Glutamatergic neuron (in vitro differentiated cells): ENCODE measurements at regions not wholly inside any gene's neighbourhood (a gene's known extent, or its start where the extent isn't known, plus 50 kb on each side); places are given as distances from the start of the nearest gene placed in this dataset.

Experiments
- DNase-seq: peaks from one replicate; pipeline ENCODE4 v3.0.0; 2022
- H3K27ac Mint-ChIP-seq: one replicate; pipeline ENCODE4 v1.8.0; 2020; ENCODE audit warnings: mild to moderate bottlenecking, mixed read lengths, inconsistent platforms; ENCODE audit not compliant: unreplicated experiment
- H3K27me3 Mint-ChIP-seq: one replicate; pipeline ENCODE4 v1.8.0; 2020; ENCODE audit warnings: mild to moderate bottlenecking, moderate library complexity, mixed read lengths, inconsistent platforms; ENCODE audit not compliant: unreplicated experiment
- H3K36me3 Mint-ChIP-seq: one replicate; pipeline ENCODE4 v1.8.0; 2020; ENCODE audit warnings: mild to moderate bottlenecking, mixed read lengths, inconsistent platforms; ENCODE audit not compliant: unreplicated experiment
- H3K4me1 Mint-ChIP-seq: one replicate; pipeline ENCODE4 v1.8.0; 2020; ENCODE audit warnings: mild to moderate bottlenecking, low read depth, mixed read lengths, inconsistent platforms; ENCODE audit not compliant: unreplicated experiment
- H3K4me3 Mint-ChIP-seq: one replicate; pipeline ENCODE4 v1.8.0; 2020; ENCODE audit warnings: mild to moderate bottlenecking, mixed read lengths, inconsistent platforms; ENCODE audit not compliant: unreplicated experiment
- H3K9me3 Mint-ChIP-seq: one replicate; pipeline ENCODE4 v1.8.0; 2020; ENCODE audit warnings: mild to moderate bottlenecking, moderate library complexity, mixed read lengths, inconsistent platforms; ENCODE audit not compliant: unreplicated experiment
- TF ChIP-seq, protein P1 (sequence below): fragments of 200-600 bp; sonication (generic); IDR thresholded peaks from one replicate; pipeline ENCODE4 v1.5.0; 2021; ENCODE audit not compliant: partially characterized antibody, unreplicated experiment

DNA sequence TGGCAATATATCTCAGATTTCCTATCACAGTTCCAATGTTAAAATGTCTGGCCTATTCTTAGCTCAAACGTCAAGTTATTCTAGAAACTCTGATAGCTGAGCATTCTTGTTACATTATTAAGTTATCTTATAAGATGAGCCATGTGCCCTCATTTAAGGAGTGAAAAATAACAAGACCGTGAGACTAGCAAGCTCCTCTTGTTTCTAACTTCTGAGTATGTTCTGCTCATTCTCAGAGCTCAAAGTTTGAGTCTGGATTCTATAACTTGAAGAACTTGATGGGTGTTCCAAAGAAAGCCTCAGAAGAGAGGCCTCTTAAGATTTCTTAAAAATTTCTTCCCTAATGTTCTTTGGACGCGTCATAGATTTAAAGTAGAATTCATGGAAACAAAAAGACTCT lies 215.2 kb downstream of the HTR7 start:
- no peak for DNase-seq
- no peaks in the 10 kb centered on the region for H3K36me3 Mint-ChIP-seq
- TF ChIP-seq, protein P1, sequence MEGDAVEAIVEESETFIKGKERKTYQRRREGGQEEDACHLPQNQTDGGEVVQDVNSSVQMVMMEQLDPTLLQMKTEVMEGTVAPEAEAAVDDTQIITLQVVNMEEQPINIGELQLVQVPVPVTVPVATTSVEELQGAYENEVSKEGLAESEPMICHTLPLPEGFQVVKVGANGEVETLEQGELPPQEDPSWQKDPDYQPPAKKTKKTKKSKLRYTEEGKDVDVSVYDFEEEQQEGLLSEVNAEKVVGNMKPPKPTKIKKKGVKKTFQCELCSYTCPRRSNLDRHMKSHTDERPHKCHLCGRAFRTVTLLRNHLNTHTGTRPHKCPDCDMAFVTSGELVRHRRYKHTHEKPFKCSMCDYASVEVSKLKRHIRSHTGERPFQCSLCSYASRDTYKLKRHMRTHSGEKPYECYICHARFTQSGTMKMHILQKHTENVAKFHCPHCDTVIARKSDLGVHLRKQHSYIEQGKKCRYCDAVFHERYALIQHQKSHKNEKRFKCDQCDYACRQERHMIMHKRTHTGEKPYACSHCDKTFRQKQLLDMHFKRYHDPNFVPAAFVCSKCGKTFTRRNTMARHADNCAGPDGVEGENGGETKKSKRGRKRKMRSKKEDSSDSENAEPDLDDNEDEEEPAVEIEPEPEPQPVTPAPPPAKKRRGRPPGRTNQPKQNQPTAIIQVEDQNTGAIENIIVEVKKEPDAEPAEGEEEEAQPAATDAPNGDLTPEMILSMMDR: no peak
- no peaks in the 10 kb centered on the region for H3K9me3 Mint-ChIP-seq
- no peaks in the 10 kb centered on the region for H3K27me3 Mint-ChIP-seq
- no peak overlapping the region for H3K27ac Mint-ChIP-seq
- H3K4me3 Mint-ChIP-seq: no peak overlapping the region
- peaks cover 7% of the 10 kb centered on the region for H3K4me1 Mint-ChIP-seq

DNA sequence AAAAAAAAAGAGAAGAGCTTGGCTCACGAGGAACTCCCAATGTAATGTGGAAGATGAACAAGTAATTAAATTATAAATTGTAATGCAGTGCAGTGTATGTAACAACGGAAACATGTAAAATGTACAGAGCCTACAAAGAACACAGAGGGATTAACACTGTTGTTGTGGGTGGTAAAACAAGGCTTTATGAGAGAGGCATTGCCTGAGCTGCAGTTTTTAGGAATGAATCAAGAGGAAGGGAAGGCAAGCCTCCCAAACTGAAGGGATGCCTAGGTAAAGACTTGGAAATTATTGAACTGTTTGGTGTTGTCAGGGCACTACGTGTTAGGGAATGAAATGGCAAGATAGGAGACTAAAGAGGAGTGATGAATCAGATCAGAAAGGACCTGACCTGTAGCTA lies 213.7 kb downstream of the HTR7 start:
- DNase-seq: no peak
- H3K4me3 Mint-ChIP-seq: no peak overlapping the region
- TF ChIP-seq, protein P1: no peak
- H3K27me3 Mint-ChIP-seq: no peaks in the 10 kb centered on the region
- H3K4me1 Mint-ChIP-seq: peaks cover 7% of the 10 kb centered on the region
- H3K36me3 Mint-ChIP-seq: no peaks in the 10 kb centered on the region
- no peak overlapping the region for H3K27ac Mint-ChIP-seq
- no peaks in the 10 kb centered on the region for H3K9me3 Mint-ChIP-seq

DNA sequence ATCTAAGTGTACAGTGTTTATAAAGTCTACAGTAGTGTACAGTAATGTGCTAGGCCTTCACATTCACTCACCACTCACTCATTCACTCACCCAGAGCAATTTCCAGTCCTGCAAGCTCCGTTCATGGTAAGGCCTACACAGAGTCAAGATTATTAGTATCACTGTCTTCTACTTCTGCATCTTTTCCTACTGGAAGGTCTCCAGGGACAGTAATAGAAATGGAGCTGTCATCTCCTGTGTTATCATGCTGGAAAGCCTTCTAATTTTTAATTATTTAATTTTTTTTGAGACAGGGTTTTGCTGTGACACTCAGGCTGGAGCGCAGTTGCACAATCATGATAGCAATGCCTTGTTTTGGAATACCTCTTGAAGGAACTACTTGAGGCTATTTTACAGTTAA lies 207.0 kb downstream of the HTR7 start:
- Mint-ChIP-seq H3K9me3 (peaks cover 3% of the 10 kb centered on the region), H3K27me3 (peaks cover 4% of the 10 kb centered on the region), H3K4me3 (no peak overlapping the region), H3K27ac (no peak overlapping the region), H3K4me1 (peaks cover 4% of the 10 kb centered on the region), H3K36me3 (no peaks in the 10 kb centered on the region)
- no peak for DNase-seq
- TF ChIP-seq, protein P1: no peak

DNA sequence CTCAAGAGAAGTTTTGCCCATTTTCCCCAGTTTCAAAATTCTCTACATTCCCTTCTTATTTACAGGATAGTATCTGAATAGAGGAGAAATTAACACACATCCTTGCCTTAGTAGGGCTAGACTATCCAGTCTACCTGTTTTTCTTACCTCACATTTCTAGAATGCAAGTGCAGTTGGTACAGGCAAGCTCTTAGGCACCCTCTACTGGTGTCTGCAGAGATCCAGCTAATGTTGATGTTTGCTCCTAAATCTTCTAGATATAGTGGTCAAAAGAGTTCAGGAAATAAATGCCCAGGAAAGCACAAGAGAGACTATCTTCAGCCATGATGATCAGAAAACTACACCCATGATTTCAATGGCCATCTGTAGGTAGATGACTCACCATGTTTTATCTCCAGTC lies 205.3 kb downstream of the HTR7 start:
- H3K4me3 Mint-ChIP-seq: no peak overlapping the region
- TF ChIP-seq, protein P1: no peak
- H3K27ac Mint-ChIP-seq: no peak overlapping the region
- peaks cover 4% of the 10 kb centered on the region for H3K4me1 Mint-ChIP-seq
- H3K27me3 Mint-ChIP-seq: peaks cover 4% of the 10 kb centered on the region
- DNase-seq: no peak
- peaks cover 3% of the 10 kb centered on the region for H3K9me3 Mint-ChIP-seq
- no peaks in the 10 kb centered on the region for H3K36me3 Mint-ChIP-seq

DNA sequence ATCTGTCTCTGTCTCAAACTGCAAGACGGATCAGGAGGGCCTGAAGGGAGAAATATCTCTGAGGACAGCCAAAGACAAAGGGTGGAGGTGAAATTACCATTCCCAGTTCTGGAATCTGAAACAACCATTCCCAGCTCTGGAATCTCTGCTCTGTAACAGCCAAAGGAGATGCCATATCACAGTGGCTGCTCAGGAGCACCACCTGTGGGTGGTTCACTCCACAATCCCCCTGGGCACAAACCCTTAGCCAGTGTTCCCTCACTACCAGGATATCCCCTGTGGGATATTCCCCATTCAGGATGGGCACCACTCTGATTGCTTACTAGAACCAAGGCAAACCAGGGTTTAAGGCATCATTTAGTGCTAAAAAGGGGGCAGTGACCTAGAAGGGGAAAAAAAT lies 199.0 kb downstream of the HTR7 start:
- no peak overlapping the region for H3K27ac Mint-ChIP-seq
- no peaks in the 10 kb centered on the region for H3K36me3 Mint-ChIP-seq
- TF ChIP-seq, protein P1: no peak
- H3K27me3 Mint-ChIP-seq: no peaks in the 10 kb centered on the region
- H3K4me1 Mint-ChIP-seq: no peaks in the 10 kb centered on the region
- no peak overlapping the region for H3K4me3 Mint-ChIP-seq
- no peak for DNase-seq
- no peaks in the 10 kb centered on the region for H3K9me3 Mint-ChIP-seq
